Upper lobe of left lung (tissue), 4 donors: ENCODE measurements at regions not wholly inside any gene's neighbourhood (a gene's known extent, or its start where the extent isn't known, plus 50 kb on each side); places are given as distances from the start of the nearest gene placed in this dataset.
"Not testable (repeated sequence)": the region's sequence is repeated elsewhere in the genome, so short reads cannot be mapped to it uniquely, and the experiment has no call there.

Source experiments
- CTCF ChIP-seq, 6 experiments: fragments of 450-650 bp in 4 of 6; fragments of 200-600 bp in 2 of 6; sonication (generic) in 2 of 6; IDR thresholded peaks; one replicate each; pipeline ENCODE4 v1.5.1; 2016 to 2019; ENCODE audit warnings: antibody characterized with exemption in 6 of 6
- POLR2AphosphoS5 ChIP-seq, 2 donors: sonication (generic); formaldehyde crosslinking; IDR thresholded peaks; one replicate each; pipeline ENCODE4 v1.5.1; 2017; ENCODE audit warnings: antibody characterized with exemption in 2 of 2

DNA sequence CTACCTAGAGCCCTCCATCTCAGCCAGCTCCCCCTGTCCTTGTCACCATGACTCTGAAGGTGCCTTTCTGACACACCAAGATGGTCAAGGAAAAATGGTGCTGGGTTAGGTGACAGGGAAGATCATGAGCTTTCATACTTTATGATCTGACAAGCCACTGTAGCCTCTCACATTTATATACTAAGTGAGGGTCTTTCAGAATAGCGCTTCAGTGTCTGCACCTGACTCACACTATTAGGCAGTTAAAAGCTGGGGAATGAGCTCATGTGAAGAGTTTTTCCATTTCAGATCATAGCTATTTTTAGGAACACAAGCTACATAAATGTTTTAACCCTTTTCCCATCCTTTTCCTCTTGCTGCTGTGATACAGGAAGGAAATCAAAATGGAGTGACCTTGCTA lies 101.4 kb downstream of the FAM72C start:
- TF ChIP-seq CTCF, POLR2AphosphoS5 (IDR thresholded peaks at IDR 0.05): not testable (repeated sequence)
